T-helper 17 cell (primary cell): ENCODE measurements at regions not wholly inside any gene's neighbourhood (a gene's known extent, or its start where the extent isn't known, plus 50 kb on each side); places are given as distances from the start of the nearest gene placed in this dataset.

Experiments used
- ATAC-seq: fragments of 150-1000 bp; cut with Tn5 transposase; 2 replicates; pipeline ENCODE4 v1.10.0; 2021; ENCODE audit warnings: mild to moderate bottlenecking, moderate library complexity
- DNase-seq, 3 donors: peaks; one replicate each; pipeline versions ENCODE4 v3.0.0 to v3.0.0-alpha.2; 2020 to 2021
- H3K9me3 ChIP-seq: one replicate; pipeline ENCODE4 v1.7.0; 2013; ENCODE audit warnings: low read length, mild to moderate bottlenecking; ENCODE audit not compliant: control insufficient read depth, poor library complexity, severe bottlenecking
- H3K27ac Mint-ChIP-seq: one replicate; pipeline ENCODE4 v1.8.0; 2022; ENCODE audit warnings: mild to moderate bottlenecking, moderate library complexity, mixed read lengths
- H3K27me3 Mint-ChIP-seq: one replicate; pipeline ENCODE4 v1.8.0; 2022; ENCODE audit warnings: mixed read lengths
- H3K36me3 Mint-ChIP-seq: one replicate; pipeline ENCODE4 v1.8.0; 2022; ENCODE audit warnings: low read depth, mixed read lengths
- H3K4me1 Mint-ChIP-seq: one replicate; pipeline ENCODE4 v1.8.0; 2022; ENCODE audit warnings: mild to moderate bottlenecking, mixed read lengths
- H3K4me3 Mint-ChIP-seq: one replicate; pipeline ENCODE4 v1.8.0; 2022; ENCODE audit warnings: mild to moderate bottlenecking, moderate library complexity, mixed read lengths

GRCh38 chr15:48062148-48062872 lies 58.5 kb upstream of the SLC24A5 start:
- Mint-ChIP-seq H3K36me3 (no peaks in the 10 kb centered on the region), H3K4me3 (no peak overlapping the region)

GRCh38 chr15:48063411-48063985 lies 57.3 kb upstream of the SLC24A5 start:
- H3K4me3 Mint-ChIP-seq: no peak overlapping the region
- peaks cover 13% of the 10 kb centered on the region for H3K27me3 Mint-ChIP-seq
- no peaks in the 10 kb centered on the region for H3K9me3 ChIP-seq
- no peak for DNase-seq
- no peak for ATAC-seq
- H3K36me3 Mint-ChIP-seq: no peaks in the 10 kb centered on the region
- no peak overlapping the region for H3K27ac Mint-ChIP-seq
- H3K4me1 Mint-ChIP-seq: no peaks in the 10 kb centered on the region

More at GRCh38 chr15:48062148-48062872, 58.5 kb upstream of the SLC24A5 start:
- no peaks in the 10 kb centered on the region for H3K4me1 Mint-ChIP-seq
- peaks cover 13% of the 10 kb centered on the region for H3K27me3 Mint-ChIP-seq
- ATAC-seq (no peak), DNase-seq (no peak)
- H3K9me3 ChIP-seq: no peaks in the 10 kb centered on the region
- no peak overlapping the region for H3K27ac Mint-ChIP-seq

DNA sequence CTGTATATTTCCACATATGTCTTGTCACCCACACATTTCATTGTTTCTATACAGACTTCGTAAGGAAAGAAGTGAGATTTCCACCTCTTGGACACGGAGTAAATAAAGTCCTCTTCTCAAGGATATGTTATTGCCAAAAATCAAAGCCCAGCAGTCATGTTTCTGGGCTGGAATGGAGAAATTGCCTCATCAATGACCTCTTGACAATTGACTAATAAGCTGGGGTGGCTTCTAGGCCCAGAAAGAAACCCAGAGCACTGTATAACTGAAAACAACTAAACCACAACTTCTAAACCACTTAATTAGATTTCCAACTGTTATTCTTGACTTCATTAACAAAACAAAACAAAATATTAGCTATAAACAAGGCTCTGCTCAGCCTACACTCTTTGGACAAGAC lies 56.4 kb upstream of the SLC24A5 start:
- Mint-ChIP-seq H3K4me3 (no peak overlapping the region), H3K4me1 (no peaks in the 10 kb centered on the region), H3K27ac (no peak overlapping the region), H3K36me3 (no peaks in the 10 kb centered on the region), H3K27me3 (peaks cover 13% of the 10 kb centered on the region)
- DNase-seq (no peak), ATAC-seq (no peak)
- H3K9me3 ChIP-seq: no peaks in the 10 kb centered on the region

DNA sequence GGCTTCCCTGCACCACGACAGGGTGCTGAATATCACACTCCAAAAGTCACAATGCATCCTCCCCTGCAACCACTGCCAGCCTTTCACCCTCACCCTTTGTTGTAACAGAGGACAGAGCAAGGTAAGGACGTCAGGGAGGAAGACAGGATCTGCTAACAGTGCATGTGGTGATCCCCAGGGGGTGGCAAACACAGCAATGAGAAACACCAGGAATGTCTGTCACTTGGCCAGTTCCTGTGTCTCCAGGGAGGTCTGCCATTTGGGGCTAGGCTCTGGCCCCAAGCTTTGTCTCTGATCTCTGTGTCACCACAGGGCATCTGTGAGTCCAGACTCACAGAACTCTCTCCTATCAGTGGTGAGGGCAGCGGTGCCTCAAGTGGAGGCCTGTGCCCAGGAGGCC lies 54.3 kb upstream of the SLC24A5 start:
- ATAC-seq (no peak), DNase-seq (no peak)
- H3K9me3 ChIP-seq: no peaks in the 10 kb centered on the region
- Mint-ChIP-seq H3K4me3 (no peak overlapping the region), H3K27me3 (peaks cover 13% of the 10 kb centered on the region), H3K4me1 (no peaks in the 10 kb centered on the region), H3K27ac (no peak overlapping the region), H3K36me3 (no peaks in the 10 kb centered on the region)
